Spleen (tissue), 7 donors: ENCODE measurements at regions not wholly inside any gene's neighbourhood (a gene's known extent, or its start where the extent isn't known, plus 50 kb on each side); places are given as distances from the start of the nearest gene placed in this dataset.

Experiments used
- CTCF ChIP-seq, 11 experiments: fragments of 200-600 bp in 7 of 11; fragments of 450-650 bp in 4 of 11; sonication (generic) in 4 of 11; IDR thresholded peaks in 8 of 11; conservative IDR thresholded peaks in 3 of 11; 1 replicate in 7 of 11; 2 replicates in 4 of 11; pipeline versions ENCODE4 v1.4.0 to v1.8.0; 2016 to 2021; ENCODE audit warnings: antibody characterized with exemption in 11 of 11, inconsistent platforms in 4 of 11, mild to moderate bottlenecking in 1 of 11
- POLR2A ChIP-seq, 3 donors: fragments of 450-650 bp; IDR thresholded peaks; one replicate each; pipeline ENCODE4 v1.5.1; 2017; ENCODE audit warnings: antibody characterized with exemption in 3 of 3, mild to moderate bottlenecking in 1 of 3
- donor health status: DM: no; HTN: no; CAD: no; lungs with moderate emphysema.
- donor health status: DM: no; HTN: no; CAD: no.
- donor health status: DM: no; HTN: no; CAD: no.

GRCh38 chr12:113581342-113581741, 109.7 kb upstream of the LHX5 start:
- TF ChIP-seq CTCF (IDR thresholded peaks at IDR 0.05 in 8 of 11, conservative IDR thresholded peaks at IDR 0.05 in 3 of 11) (no peak), POLR2A (IDR thresholded peaks at IDR 0.05) (no peak)
